Parathyroid adenoma (tissue), 2 donors: ENCODE measurements at regions not wholly inside any gene's neighbourhood (a gene's known extent, or its start where the extent isn't known, plus 50 kb on each side); places are given as distances from the start of the nearest gene placed in this dataset.

Experiments used
- H2AFZ ChIP-seq: fragments of 300-600 bp; sonication (generic); one replicate; pipeline ENCODE4 v1.7.0; 2017; ENCODE audit warnings: antibody characterized with exemption, mild to moderate bottlenecking
- H3K27ac ChIP-seq: fragments of 300-600 bp; sonication (generic); one replicate; pipeline ENCODE4 v1.7.0; 2017
- H3K27me3 ChIP-seq: fragments of 300-600 bp; sonication (generic); one replicate; pipeline ENCODE4 v1.7.0; 2017; ENCODE audit warnings: low read length; ENCODE audit not compliant: control insufficient read depth, insufficient read depth
- H3K36me3 ChIP-seq: fragments of 300-600 bp; sonication (generic); one replicate; pipeline ENCODE4 v1.7.0; 2017; ENCODE audit warnings: low read length; ENCODE audit not compliant: control insufficient read depth, insufficient read depth
- H3K4me1 ChIP-seq: fragments of 300-600 bp; sonication (generic); one replicate; pipeline ENCODE4 v1.7.0; 2017; ENCODE audit warnings: control low read depth
- H3K4me2 ChIP-seq: fragments of 300-600 bp; sonication (generic); one replicate; pipeline ENCODE4 v1.7.0; 2017; ENCODE audit warnings: low read length
- H3K4me3 ChIP-seq: fragments of 300-600 bp; sonication (generic); one replicate; pipeline ENCODE4 v1.7.0; 2017; ENCODE audit warnings: low read depth, low read length
- H3K79me2 ChIP-seq: fragments of 300-600 bp; sonication (generic); one replicate; pipeline ENCODE4 v1.7.0; 2017; ENCODE audit warnings: control low read depth
- H3K9ac ChIP-seq: fragments of 300-600 bp; sonication (generic); one replicate; pipeline ENCODE4 v1.7.0; 2017; ENCODE audit warnings: mild to moderate bottlenecking
- H3K9me3 ChIP-seq: fragments of 300-600 bp; sonication (generic); one replicate; pipeline ENCODE4 v1.7.0; 2017; ENCODE audit warnings: low read length; ENCODE audit not compliant: control insufficient read depth
- CTCF ChIP-seq: fragments of 300-600 bp; sonication (generic); IDR thresholded peaks from one replicate; pipeline ENCODE4 v1.7.0; 2017; ENCODE audit warnings: antibody characterized with exemption, mild to moderate bottlenecking
- donor health status: primary hyperparathyroidism.

- Histone ChIP-seq H3K4me3 (no peak overlapping the region), H3K9ac (no peak overlapping the region), H3K36me3 (no peaks in the 10 kb centered on the region), H3K4me1 (no peaks in the 10 kb centered on the region), H3K27me3 (no peaks in the 10 kb centered on the region), H2AFZ (no peak overlapping the region), H3K27ac (no peak overlapping the region), H3K4me2 (no peak overlapping the region), H3K79me2 (no peaks in the 10 kb centered on the region), H3K9me3 (no peaks in the 10 kb centered on the region)
- TF ChIP-seq CTCF: no peak
Measured at GRCh38 chr21:18151046-18151445, 93.6 kb upstream of the CHODL start.

GRCh38 chr21:18148401-18148800, 96.2 kb upstream of the CHODL start:
- H3K36me3 ChIP-seq: no peaks in the 10 kb centered on the region
- H3K79me2 ChIP-seq: no peaks in the 10 kb centered on the region
- H3K9ac ChIP-seq: no peak overlapping the region
- no peaks in the 10 kb centered on the region for H3K9me3 ChIP-seq
- H2AFZ ChIP-seq: no peak overlapping the region
- H3K4me1 ChIP-seq: no peaks in the 10 kb centered on the region
- no peak overlapping the region for H3K4me2 ChIP-seq
- H3K27ac ChIP-seq: no peak overlapping the region
- H3K27me3 ChIP-seq: no peaks in the 10 kb centered on the region
- no peak overlapping the region for H3K4me3 ChIP-seq
- no peak for TF ChIP-seq CTCF

GRCh38 chr21:18147678-18148077, 97.0 kb upstream of the CHODL start:
- Histone ChIP-seq H3K36me3 (no peaks in the 10 kb centered on the region), H3K79me2 (no peaks in the 10 kb centered on the region), H3K4me2 (no peak overlapping the region), H3K4me3 (no peak overlapping the region), H3K9ac (no peak overlapping the region), H3K27ac (no peak overlapping the region), H2AFZ (no peak overlapping the region), H3K9me3 (no peaks in the 10 kb centered on the region), H3K4me1 (no peaks in the 10 kb centered on the region), H3K27me3 (no peaks in the 10 kb centered on the region)
- no peak for TF ChIP-seq CTCF

- Histone ChIP-seq H3K9ac (no peak overlapping the region), H3K4me3 (no peak overlapping the region), H3K4me2 (no peak overlapping the region), H3K27ac (no peak overlapping the region), H3K27me3 (no peaks in the 10 kb centered on the region), H3K36me3 (no peaks in the 10 kb centered on the region), H3K4me1 (no peaks in the 10 kb centered on the region), H3K79me2 (no peaks in the 10 kb centered on the region), H2AFZ (no peak overlapping the region), H3K9me3 (no peaks in the 10 kb centered on the region)
- TF ChIP-seq CTCF: no peak
Measured at GRCh38 chr21:18146820-18147219, 97.8 kb upstream of the CHODL start.

- H3K9me3 ChIP-seq: no peaks in the 10 kb centered on the region
- H3K79me2 ChIP-seq: no peaks in the 10 kb centered on the region
- no peak overlapping the region for H3K4me2 ChIP-seq
Measured at GRCh38 chr21:18144339-18144738, 100.3 kb upstream of the CHODL start.

More at GRCh38 chr21:18144339-18144738, 100.3 kb upstream of the CHODL start:
- H3K36me3 ChIP-seq: no peaks in the 10 kb centered on the region
- no peak for TF ChIP-seq CTCF
- no peaks in the 10 kb centered on the region for H3K27me3 ChIP-seq
- H3K9ac ChIP-seq: no peak overlapping the region
- H3K4me3 ChIP-seq: no peak overlapping the region
- H3K4me1 ChIP-seq: no peaks in the 10 kb centered on the region
- H2AFZ ChIP-seq: no peak overlapping the region
- no peak overlapping the region for H3K27ac ChIP-seq
